CD4-positive, alpha-beta T cell treated with Interleukin-21 for 1 hour (primary cell): ENCODE measurements at regions not wholly inside any gene's neighbourhood (a gene's known extent, or its start where the extent isn't known, plus 50 kb on each side); places are given as distances from the start of the nearest gene placed in this dataset.
"Not testable (repeated sequence)": the region's sequence is repeated elsewhere in the genome, so short reads cannot be mapped to it uniquely, and the experiment has no call there.

Experiments
- DNase-seq: peaks from one replicate; pipeline ENCODE4 v3.0.0-alpha.2; 2020

- DNase-seq = not testable (repeated sequence)
These were observed 56.6 kb upstream of the ASNS start for GRCh38 chr7:97928844-97929243.

- DNase-seq = peak; percentile 52
These were observed 55.9 kb upstream of the ASNS start for GRCh38 chr7:97927790-97928748.
